ENCODE measurements at regions not wholly inside any gene's neighbourhood (a gene's known extent, or its start where the extent isn't known, plus 50 kb on each side); places are given as distances from the start of the nearest gene placed in this dataset.
"Not testable (repeated sequence)": the region's sequence is repeated elsewhere in the genome, so short reads cannot be mapped to it uniquely, and the experiment has no call there.

DNA sequence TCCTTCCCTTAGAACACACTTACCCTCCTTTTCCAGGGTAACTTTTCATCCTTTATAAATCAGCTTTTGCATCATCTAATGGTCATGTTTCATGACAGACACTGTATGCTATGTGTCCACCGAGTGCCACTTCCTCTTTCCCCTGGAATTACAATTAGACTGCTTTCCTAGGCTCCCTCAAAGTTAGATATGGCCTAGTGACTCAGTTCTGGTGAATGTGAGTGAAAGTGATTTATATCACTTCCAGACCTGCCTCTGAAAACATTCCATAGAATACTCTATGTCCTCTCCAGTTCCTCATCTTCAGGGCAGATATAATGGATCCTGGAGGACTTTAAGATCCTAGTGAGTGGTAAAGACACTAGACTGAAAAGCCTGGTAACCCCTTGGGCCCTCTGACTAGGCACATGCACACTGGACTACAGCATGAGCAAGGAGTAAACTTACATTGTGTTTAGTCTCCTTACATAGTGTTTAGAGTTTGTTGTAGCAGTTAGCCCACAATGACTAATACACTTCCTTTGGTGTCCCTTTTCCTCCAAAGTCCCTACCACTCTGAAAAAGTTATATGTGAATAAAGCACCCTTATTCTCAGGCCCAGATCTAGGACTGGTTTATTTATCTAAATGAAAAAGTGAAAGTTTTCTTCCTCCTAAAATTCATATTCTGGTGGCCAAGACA lies 59.3 kb downstream of the GPR88 start:
- peak overlapping the region; percentile 62 for H3K9ac ChIP-seq (ENCODE audit: low read depth, low read length)
- H3K27me3 ChIP-seq (ENCODE audit: control insufficient read depth, insufficient read depth, low read length): no peaks in the 10 kb centered on the region
- peak overlapping the region; percentile 53 for H3K4me2 ChIP-seq (ENCODE audit: low read length)
- H3K4me1 ChIP-seq (ENCODE audit: control insufficient read depth, insufficient read depth, low read length): peaks cover 18% of the 10 kb centered on the region
- H3K9me3 ChIP-seq (replicated peaks; ENCODE audit: low read length): peaks cover 5% of the 10 kb centered on the region
- no peaks in the 10 kb centered on the region for H3K36me3 ChIP-seq (ENCODE audit: insufficient read depth, low read length)
- no peak overlapping the region for H3K4me3 ChIP-seq (ENCODE audit: low read length)

- Histone ChIP-seq H3K36me3 (ENCODE audit: insufficient read depth, low read length) (no peaks in the 10 kb centered on the region), H3K4me3 (ENCODE audit: low read length) (no peak overlapping the region), H3K9me3 (replicated peaks; ENCODE audit: low read length) (peaks cover 5% of the 10 kb centered on the region), H3K27me3 (ENCODE audit: control insufficient read depth, insufficient read depth, low read length) (no peaks in the 10 kb centered on the region), H3K9ac (ENCODE audit: low read depth, low read length) (peak overlapping the region; percentile 62), H3K4me1 (ENCODE audit: control insufficient read depth, insufficient read depth, low read length) (peaks cover 18% of the 10 kb centered on the region), H3K4me2 (ENCODE audit: low read length) (peak overlapping the region; percentile 53)
Measured at GRCh38 chr1:100597784-100598183, 59.8 kb downstream of the GPR88 start.

GRCh38 chr1:100600377-100600776 lies 62.4 kb downstream of the GPR88 start:
- not testable (repeated sequence) for H3K4me3 ChIP-seq (ENCODE audit: low read length); H3K4me2 ChIP-seq (ENCODE audit: low read length); H3K9me3 ChIP-seq (replicated peaks; ENCODE audit: low read length); H3K36me3 ChIP-seq (ENCODE audit: insufficient read depth, low read length); H3K9ac ChIP-seq (ENCODE audit: low read depth, low read length); H3K27me3 ChIP-seq (ENCODE audit: control insufficient read depth, insufficient read depth, low read length)
- H3K4me1 ChIP-seq (ENCODE audit: control insufficient read depth, insufficient read depth, low read length): peaks cover 18% of the 10 kb centered on the region

DNA sequence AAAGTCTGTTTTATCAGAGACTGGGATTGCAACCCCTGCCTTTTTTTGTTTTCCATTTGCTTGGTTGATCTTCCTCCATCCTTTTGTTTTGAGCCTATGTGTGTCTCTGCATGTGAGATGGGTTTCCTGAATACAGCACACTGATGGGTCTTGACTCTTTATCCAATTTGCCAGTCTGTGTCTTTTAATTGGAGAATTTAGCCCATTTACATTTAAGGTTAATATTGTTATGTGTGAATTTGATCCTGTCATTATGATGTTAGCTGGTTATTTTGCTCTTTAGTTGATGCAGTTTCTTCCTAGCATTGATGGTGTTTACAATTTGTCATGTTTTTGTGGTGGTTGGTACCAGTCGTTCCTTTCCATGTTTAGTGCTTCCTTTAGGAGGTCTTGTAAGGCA lies 64.1 kb downstream of the GPR88 start:
- H3K4me3 ChIP-seq (ENCODE audit: low read length); H3K9me3 ChIP-seq (replicated peaks; ENCODE audit: low read length); H3K9ac ChIP-seq (ENCODE audit: low read depth, low read length); H3K27me3 ChIP-seq (ENCODE audit: control insufficient read depth, insufficient read depth, low read length); H3K36me3 ChIP-seq (ENCODE audit: insufficient read depth, low read length); H3K4me2 ChIP-seq (ENCODE audit: low read length): not testable (repeated sequence)
- H3K4me1 ChIP-seq (ENCODE audit: control insufficient read depth, insufficient read depth, low read length): peaks cover 15% of the 10 kb centered on the region

DNA sequence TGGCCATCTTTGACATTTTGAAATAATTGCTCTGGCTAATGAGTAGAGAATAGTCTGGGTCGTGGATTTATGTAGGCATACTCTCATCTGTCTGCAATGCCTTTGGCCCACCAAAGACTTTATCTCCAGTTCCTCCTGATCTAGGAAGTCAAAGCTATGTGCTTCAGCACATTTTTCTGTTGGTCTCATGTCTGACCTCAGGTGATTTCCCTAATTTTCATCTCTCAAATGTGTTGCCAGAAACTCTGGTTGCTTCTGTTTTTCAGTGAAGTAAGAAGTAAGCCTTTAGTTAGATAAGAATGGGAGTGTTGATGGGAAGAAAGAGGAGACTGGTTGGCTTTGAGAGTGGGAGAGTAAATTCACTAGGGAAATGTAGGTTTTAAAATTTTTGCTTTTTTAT lies 66.4 kb downstream of the GPR88 start:
- Histone ChIP-seq H3K4me2 (ENCODE audit: low read length) (no peak overlapping the region), H3K4me1 (ENCODE audit: control insufficient read depth, insufficient read depth, low read length) (peaks cover 17% of the 10 kb centered on the region), H3K4me3 (ENCODE audit: low read length) (no peak overlapping the region), H3K27me3 (ENCODE audit: control insufficient read depth, insufficient read depth, low read length) (no peaks in the 10 kb centered on the region), H3K9me3 (replicated peaks; ENCODE audit: low read length) (no peaks in the 10 kb centered on the region), H3K36me3 (ENCODE audit: insufficient read depth, low read length) (no peaks in the 10 kb centered on the region), H3K9ac (ENCODE audit: low read depth, low read length) (no peak overlapping the region)

GRCh38 chr1:100606438-100606837 lies 68.5 kb downstream of the GPR88 start:
- Histone ChIP-seq H3K27me3 (ENCODE audit: control insufficient read depth, insufficient read depth, low read length) (no peaks in the 10 kb centered on the region), H3K4me2 (ENCODE audit: low read length) (no peak overlapping the region), H3K4me3 (ENCODE audit: low read length) (no peak overlapping the region), H3K36me3 (ENCODE audit: insufficient read depth, low read length) (no peaks in the 10 kb centered on the region), H3K9ac (ENCODE audit: low read depth, low read length) (peak overlapping the region; percentile 64), H3K9me3 (replicated peaks; ENCODE audit: low read length) (no peaks in the 10 kb centered on the region), H3K4me1 (ENCODE audit: control insufficient read depth, insufficient read depth, low read length) (peaks cover 17% of the 10 kb centered on the region)

DNA sequence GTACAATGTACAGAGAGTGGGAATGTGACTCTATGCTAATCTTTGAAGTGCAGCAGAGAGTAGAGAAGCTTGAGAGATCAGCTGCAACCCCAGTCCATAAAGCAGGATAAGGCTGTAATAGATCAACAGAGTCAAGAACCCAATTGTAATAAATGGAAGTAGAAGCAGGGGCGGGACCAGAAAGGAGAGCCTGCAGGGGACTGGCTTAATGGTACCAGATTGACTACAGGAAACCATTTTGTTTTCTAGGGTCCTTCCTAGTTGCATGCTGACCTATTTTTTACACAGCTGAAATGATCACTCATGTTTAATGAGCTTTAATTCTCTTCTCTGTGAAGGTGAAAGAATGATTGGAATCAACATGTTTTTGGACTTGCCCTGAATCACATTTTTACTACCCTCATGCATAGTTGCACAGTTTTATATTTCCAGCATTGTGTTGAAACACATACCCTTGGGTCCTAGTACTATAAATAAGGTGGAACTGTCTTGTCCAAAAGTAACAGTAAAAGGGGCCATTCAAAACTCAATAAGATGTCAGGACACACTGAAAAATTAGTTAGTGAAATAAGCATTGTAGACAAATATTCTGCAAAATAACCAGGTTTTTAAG lies 69.8 kb downstream of the GPR88 start:
- H3K4me1 ChIP-seq (ENCODE audit: control insufficient read depth, insufficient read depth, low read length): peaks cover 21% of the 10 kb centered on the region
- H3K27me3 ChIP-seq (ENCODE audit: control insufficient read depth, insufficient read depth, low read length): no peaks in the 10 kb centered on the region
- no peaks in the 10 kb centered on the region for H3K9me3 ChIP-seq (replicated peaks; ENCODE audit: low read length)
- H3K9ac ChIP-seq (ENCODE audit: low read depth, low read length): peak overlapping the region; percentile 22
- no peaks in the 10 kb centered on the region for H3K36me3 ChIP-seq (ENCODE audit: insufficient read depth, low read length)
- no peak overlapping the region for H3K4me2 ChIP-seq (ENCODE audit: low read length)
- no peak overlapping the region for H3K4me3 ChIP-seq (ENCODE audit: low read length)

GRCh38 chr1:100609849-100610248 lies 71.9 kb downstream of the GPR88 start:
- no peaks in the 10 kb centered on the region for H3K36me3 ChIP-seq (ENCODE audit: insufficient read depth, low read length)
- no peaks in the 10 kb centered on the region for H3K27me3 ChIP-seq (ENCODE audit: control insufficient read depth, insufficient read depth, low read length)
- H3K9me3 ChIP-seq (replicated peaks; ENCODE audit: low read length): no peaks in the 10 kb centered on the region
- no peak overlapping the region for H3K9ac ChIP-seq (ENCODE audit: low read depth, low read length)
- H3K4me1 ChIP-seq (ENCODE audit: control insufficient read depth, insufficient read depth, low read length): peaks cover 26% of the 10 kb centered on the region
- H3K4me2 ChIP-seq (ENCODE audit: low read length): no peak overlapping the region
- H3K4me3 ChIP-seq (ENCODE audit: low read length): no peak overlapping the region

DNA sequence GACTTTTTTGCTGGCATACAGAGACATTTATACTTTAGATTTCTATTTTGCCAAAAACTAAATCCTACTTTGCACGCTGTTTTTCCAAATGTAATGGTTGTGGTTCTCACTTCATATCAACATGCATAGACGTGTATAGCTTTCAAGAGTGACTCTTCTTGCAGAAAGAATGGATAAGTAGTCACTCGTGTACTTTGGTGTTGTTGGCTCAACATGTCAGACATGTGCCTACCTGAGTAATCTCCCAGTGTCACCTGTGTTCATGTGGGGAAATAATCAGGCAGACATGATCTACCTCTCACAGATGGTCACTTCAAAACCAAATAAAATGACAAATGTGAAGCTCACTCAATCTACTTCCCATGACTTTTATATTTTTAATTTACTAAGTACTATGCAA lies 73.1 kb downstream of the GPR88 start:
- H3K4me2 ChIP-seq (ENCODE audit: low read length): no peak overlapping the region
- H3K4me1 ChIP-seq (ENCODE audit: control insufficient read depth, insufficient read depth, low read length): peaks cover 26% of the 10 kb centered on the region
- no peak overlapping the region for H3K9ac ChIP-seq (ENCODE audit: low read depth, low read length)
- no peak overlapping the region for H3K4me3 ChIP-seq (ENCODE audit: low read length)
- H3K27me3 ChIP-seq (ENCODE audit: control insufficient read depth, insufficient read depth, low read length): no peaks in the 10 kb centered on the region
- H3K36me3 ChIP-seq (ENCODE audit: insufficient read depth, low read length): no peaks in the 10 kb centered on the region
- no peaks in the 10 kb centered on the region for H3K9me3 ChIP-seq (replicated peaks; ENCODE audit: low read length)

- Histone ChIP-seq H3K4me2 (ENCODE audit: low read length) (no peak overlapping the region), H3K4me3 (ENCODE audit: low read length) (no peak overlapping the region), H3K27me3 (ENCODE audit: control insufficient read depth, insufficient read depth, low read length) (no peaks in the 10 kb centered on the region), H3K4me1 (ENCODE audit: control insufficient read depth, insufficient read depth, low read length) (peaks cover 18% of the 10 kb centered on the region), H3K9me3 (replicated peaks; ENCODE audit: low read length) (no peaks in the 10 kb centered on the region), H3K9ac (ENCODE audit: low read depth, low read length) (no peak overlapping the region), H3K36me3 (ENCODE audit: insufficient read depth, low read length) (no peaks in the 10 kb centered on the region)
Measured at GRCh38 chr1:100612540-100612939, 74.6 kb downstream of the GPR88 start.

DNA sequence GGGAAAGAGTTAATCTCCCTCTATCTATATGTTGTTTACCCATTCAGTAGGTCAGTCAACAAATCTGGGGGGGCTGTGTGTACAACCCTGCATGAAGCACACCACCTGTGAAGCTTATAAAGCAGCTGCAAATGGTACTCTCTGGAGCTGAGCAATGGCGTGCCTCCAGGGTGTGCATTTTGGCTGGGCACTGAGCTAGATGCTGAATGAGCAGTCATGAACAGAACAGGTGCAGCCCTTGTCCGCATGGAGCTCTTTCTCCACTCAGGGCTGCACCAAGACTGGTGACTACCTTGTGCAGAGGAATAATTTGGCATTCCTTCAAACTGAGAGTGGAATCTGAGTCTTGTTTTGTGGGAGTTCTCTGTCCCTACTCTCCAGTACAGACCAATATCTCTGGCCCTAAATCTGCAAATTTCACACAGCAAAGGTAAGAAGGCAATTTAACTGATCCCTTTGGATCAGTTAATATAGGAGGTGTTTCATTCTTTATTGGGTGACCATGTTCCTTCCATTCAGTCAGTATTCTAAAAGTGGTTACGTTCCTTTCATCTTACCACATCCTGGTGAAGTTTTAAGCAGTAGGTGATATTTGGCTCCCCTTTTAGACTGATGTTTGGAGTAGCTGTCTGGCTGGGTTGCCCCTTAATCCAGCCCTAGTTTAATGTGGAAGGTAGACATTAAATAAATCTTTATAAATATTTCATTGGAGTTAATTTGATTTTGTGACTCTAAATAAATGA lies 76.0 kb downstream of the GPR88 start:
- no peaks in the 10 kb centered on the region for H3K9me3 ChIP-seq (replicated peaks; ENCODE audit: low read length)
- H3K27me3 ChIP-seq (ENCODE audit: control insufficient read depth, insufficient read depth, low read length): no peaks in the 10 kb centered on the region
- no peak overlapping the region for H3K4me2 ChIP-seq (ENCODE audit: low read length)
- H3K36me3 ChIP-seq (ENCODE audit: insufficient read depth, low read length): no peaks in the 10 kb centered on the region
- H3K9ac ChIP-seq (ENCODE audit: low read depth, low read length): no peak overlapping the region
- H3K4me3 ChIP-seq (ENCODE audit: low read length): no peak overlapping the region
- peaks cover 9% of the 10 kb centered on the region for H3K4me1 ChIP-seq (ENCODE audit: control insufficient read depth, insufficient read depth, low read length)
